ENCODE measurements at regions not wholly inside any gene's neighbourhood (a gene's known extent, or its start where the extent isn't known, plus 50 kb on each side); places are given as distances from the start of the nearest gene placed in this dataset.

DNA sequence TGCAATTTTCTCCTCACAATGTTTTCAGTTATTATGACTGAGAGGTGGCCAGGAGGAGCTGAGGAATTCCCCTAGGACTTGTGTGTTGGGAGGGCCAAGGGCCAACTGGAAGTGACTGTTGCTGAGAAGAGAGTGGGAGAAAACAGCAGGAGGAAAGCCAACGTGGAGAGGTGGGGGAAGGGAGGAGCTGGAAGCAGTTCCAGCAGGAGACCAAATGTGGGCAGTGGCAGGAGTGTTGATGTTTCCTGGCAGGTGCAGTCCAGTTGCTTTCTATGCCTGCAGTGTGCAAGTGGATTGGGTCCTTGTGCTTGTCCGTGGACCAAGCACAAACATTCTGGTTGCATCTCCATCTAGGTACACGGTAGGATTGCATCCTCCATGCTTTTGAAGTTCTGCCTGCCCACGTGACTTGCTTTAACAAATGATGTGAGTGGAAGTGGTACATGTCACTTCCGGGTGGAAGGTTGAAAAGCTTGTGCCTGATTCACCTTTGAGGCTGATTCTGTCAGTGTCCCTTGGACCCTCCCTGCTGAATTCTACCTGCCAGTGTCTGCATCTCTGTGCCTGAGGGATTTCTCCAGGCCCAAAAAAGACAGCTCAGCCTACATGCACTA is 54.7 kb upstream of the CRHR1 start:
- DNase-seq, result no peak

DNA sequence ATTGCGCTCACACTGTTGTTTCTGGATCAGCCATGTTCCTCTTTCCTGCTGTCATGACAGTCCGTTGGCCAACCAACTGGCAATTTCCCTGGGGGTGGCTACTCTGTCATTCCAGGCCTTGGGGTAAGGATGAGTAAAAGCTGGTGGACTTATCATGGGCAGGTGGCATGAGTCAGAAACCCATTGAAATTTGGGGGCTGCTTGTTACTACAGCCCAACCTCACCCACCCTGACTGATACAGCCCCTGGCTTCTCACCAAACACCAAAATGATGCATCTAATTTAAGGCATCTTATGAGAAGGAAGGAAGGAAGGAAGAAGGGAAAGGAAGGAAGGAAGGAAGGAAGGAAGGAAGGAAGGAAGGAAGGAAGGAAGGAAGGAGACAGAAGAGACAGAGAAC is 53.9 kb upstream of the CRHR1 start:
- no peak for DNase-seq

DNA sequence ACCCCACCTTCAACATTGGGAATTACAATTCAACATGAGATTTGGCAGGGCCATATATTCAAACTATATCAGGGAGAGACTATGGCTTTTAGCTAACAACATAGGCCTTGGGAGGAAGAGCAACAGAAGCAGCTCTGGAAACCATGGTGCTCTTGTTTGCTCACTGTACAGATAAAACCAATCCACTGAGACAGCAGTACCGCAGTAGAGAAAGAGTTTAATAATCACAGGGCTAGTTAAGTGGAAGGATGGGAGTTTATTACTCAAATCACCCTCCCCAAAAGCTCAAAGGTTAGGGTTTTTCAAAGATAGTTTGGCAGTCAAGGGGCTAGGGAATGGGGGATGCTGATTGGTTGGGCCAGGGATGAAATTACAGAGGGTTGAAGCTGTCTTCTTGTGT is 52.7 kb upstream of the CRHR1 start:
- no peak for DNase-seq

DNA sequence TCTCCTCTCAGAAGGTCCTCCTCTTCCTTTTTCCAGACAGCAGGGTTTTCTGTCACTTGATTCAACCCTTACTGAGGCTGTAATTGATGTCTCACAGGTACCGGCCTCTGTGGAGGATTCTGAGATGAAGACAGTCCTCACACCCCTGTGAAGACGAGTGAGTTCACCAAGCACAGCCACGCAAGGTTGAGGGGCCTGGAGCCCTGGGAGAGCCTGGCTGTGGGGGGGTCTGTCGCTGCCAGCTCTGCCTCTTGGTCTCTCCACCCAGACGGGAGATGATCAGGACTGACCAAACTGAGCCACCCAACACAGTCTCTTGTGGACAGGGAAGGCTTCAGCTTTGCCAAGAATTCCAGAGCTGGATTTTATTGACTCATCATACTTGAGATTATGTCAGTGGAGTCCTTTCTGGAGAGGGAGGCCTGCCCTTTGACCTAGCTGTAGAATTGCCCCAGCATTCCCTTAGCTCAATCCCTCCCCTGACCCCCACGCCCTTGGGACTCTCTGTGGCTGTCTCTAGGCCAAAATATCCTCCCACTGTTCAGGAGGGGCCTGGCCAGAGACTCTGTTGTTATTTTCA is 51.1 kb upstream of the CRHR1 start:
- DNase-seq, result no peak

DNA sequence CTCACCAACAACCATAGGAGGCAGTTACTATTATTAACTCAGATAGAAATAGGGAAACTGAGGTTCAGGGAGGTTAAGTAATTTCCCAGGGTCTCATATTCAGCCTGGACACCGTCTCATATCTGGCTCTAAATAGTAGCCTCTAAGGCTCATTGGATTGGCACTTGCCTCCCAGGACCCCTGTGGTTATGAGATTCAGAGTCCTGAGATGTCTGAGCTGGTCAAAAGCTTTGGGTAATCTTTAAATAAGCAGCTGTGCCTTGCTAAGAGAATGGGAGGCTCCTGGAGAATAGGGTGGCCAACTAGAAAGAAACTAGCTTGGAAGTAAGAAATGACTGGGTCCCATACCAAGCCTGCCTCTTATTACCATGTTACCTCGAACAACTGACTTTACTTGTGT is 50.3 kb upstream of the CRHR1 start:
- DNase-seq, result no peak
